ENCODE measurements at regions not wholly inside any gene's neighbourhood (a gene's known extent, or its start where the extent isn't known, plus 50 kb on each side); places are given as distances from the start of the nearest gene placed in this dataset.

DNA sequence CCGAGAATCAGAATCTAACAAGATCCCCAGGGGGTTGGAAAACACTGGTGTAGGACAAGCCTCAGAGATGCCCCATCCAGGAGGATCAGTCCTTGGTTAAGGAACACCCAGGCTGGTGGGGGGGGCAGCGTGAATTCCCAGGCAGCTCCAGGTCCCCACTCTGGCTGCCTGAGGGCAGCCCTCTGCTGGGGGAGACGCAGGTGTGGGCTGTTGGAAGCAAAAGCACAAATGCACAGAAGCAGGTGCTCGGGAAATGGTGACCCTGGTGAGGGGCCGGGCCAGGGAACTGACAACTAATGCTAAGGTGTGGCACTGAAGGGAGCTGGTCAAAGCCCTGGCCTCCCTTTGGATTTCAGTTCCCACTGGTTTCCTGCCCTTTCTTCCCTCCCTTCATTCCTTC, 140.8 kb upstream of the CDH5 start:
- DNase-seq (ENCODE audit: low read depth), result no peak
- Histone ChIP-seq H3K36me3 (ENCODE audit: control insufficient read depth, insufficient read depth, low read length) (no peaks in the 10 kb centered on the region), H3K27me3 (ENCODE audit: control insufficient read depth, insufficient read depth, low read length) (no peaks in the 10 kb centered on the region), H3K4me3 (ENCODE audit: low read depth, low read length) (no peak overlapping the region)
- TF ChIP-seq, protein P1, sequence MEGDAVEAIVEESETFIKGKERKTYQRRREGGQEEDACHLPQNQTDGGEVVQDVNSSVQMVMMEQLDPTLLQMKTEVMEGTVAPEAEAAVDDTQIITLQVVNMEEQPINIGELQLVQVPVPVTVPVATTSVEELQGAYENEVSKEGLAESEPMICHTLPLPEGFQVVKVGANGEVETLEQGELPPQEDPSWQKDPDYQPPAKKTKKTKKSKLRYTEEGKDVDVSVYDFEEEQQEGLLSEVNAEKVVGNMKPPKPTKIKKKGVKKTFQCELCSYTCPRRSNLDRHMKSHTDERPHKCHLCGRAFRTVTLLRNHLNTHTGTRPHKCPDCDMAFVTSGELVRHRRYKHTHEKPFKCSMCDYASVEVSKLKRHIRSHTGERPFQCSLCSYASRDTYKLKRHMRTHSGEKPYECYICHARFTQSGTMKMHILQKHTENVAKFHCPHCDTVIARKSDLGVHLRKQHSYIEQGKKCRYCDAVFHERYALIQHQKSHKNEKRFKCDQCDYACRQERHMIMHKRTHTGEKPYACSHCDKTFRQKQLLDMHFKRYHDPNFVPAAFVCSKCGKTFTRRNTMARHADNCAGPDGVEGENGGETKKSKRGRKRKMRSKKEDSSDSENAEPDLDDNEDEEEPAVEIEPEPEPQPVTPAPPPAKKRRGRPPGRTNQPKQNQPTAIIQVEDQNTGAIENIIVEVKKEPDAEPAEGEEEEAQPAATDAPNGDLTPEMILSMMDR (IDR thresholded peaks at IDR 0.05; ENCODE audit: insufficient read depth, low read length, severe bottlenecking), result no peak
- no peak for FAIRE-seq

GRCh38 chr16:66224626-66225025, 141.9 kb upstream of the CDH5 start:
- no peaks in the 10 kb centered on the region for H3K27me3 ChIP-seq (ENCODE audit: control insufficient read depth, insufficient read depth, low read length)
- TF ChIP-seq, protein P1 (IDR thresholded peaks at IDR 0.05; ENCODE audit: insufficient read depth, low read length, severe bottlenecking), result no peak
- no peak for FAIRE-seq

DNA sequence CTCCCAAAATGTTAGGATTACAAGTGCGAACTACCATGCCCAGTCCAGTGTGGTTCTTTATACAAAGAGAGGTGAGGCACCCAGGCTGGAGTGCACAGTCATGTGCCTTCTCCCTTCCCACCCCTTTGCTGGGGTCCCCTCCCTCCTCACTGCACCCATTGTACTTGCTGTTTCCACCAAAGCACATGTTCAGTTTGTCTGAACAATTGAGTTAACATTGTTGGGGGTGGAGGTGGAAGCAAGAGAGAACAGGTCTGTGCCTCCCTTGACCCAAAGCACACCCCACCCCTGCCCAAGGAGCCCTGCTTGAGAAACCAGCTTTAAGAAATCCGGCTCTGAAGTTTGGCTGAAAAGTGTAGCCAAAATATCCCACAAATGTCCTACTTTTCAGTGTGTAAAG, 142.3 kb upstream of the CDH5 start:
- H3K36me3 ChIP-seq (ENCODE audit: control insufficient read depth, insufficient read depth, low read length), result no peaks in the 10 kb centered on the region
- H3K4me3 ChIP-seq (ENCODE audit: low read depth, low read length), result no peak overlapping the region
- TF ChIP-seq, protein P1 (IDR thresholded peaks at IDR 0.05; ENCODE audit: insufficient read depth, low read length, severe bottlenecking), result no peak
- DNase-seq (ENCODE audit: low read depth) (no peak), FAIRE-seq (no peak)
- H3K27me3 ChIP-seq (ENCODE audit: control insufficient read depth, insufficient read depth, low read length), result no peaks in the 10 kb centered on the region

More at GRCh38 chr16:66224626-66225025, 141.9 kb upstream of the CDH5 start:
- H3K4me3 ChIP-seq (ENCODE audit: low read depth, low read length), result no peak overlapping the region
- no peaks in the 10 kb centered on the region for H3K36me3 ChIP-seq (ENCODE audit: control insufficient read depth, insufficient read depth, low read length)
- DNase-seq (ENCODE audit: low read depth), result no peak

- TF ChIP-seq, protein P1 (IDR thresholded peaks at IDR 0.05; ENCODE audit: insufficient read depth, low read length, severe bottlenecking), result no peak
- Histone ChIP-seq H3K36me3 (ENCODE audit: control insufficient read depth, insufficient read depth, low read length) (no peaks in the 10 kb centered on the region), H3K27me3 (ENCODE audit: control insufficient read depth, insufficient read depth, low read length) (no peaks in the 10 kb centered on the region), H3K4me3 (ENCODE audit: low read depth, low read length) (no peak overlapping the region)
- DNase-seq (ENCODE audit: low read depth), result peak; percentile 28
- peak; percentile 50 for FAIRE-seq
Observed at GRCh38 chr16:66223176-66223780, 143.2 kb upstream of the CDH5 start.

- DNase-seq (ENCODE audit: low read depth), result peak; percentile 76
- H3K36me3 ChIP-seq (ENCODE audit: control insufficient read depth, insufficient read depth, low read length), result no peaks in the 10 kb centered on the region
- FAIRE-seq, result no peak
- no peak overlapping the region for H3K4me3 ChIP-seq (ENCODE audit: low read depth, low read length)
- TF ChIP-seq, protein P1 (IDR thresholded peaks at IDR 0.05; ENCODE audit: insufficient read depth, low read length, severe bottlenecking), result no peak
- no peaks in the 10 kb centered on the region for H3K27me3 ChIP-seq (ENCODE audit: control insufficient read depth, insufficient read depth, low read length)
Observed at GRCh38 chr16:66222756-66223155, 143.7 kb upstream of the CDH5 start.

DNA sequence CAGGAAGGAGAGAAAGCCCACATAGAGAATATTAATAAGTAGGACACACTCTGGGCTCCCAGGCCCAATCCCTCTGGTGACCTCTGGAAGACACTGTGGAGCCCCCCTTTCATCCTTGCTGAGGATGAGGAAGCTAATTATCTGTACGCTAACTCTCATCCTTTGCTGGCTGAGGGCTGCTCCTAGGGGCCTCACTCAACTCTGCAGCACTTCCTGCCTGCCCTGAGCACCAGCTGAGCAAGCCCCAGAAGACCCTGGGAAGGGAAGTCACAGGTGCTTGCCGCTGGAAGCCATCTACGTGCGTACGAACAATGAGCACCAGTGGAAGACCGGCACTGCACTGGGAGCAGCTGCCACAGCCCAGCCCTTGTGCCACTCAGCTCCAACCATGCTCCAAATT, 145.8 kb upstream of the CDH5 start:
- TF ChIP-seq, protein P1 (IDR thresholded peaks at IDR 0.05; ENCODE audit: insufficient read depth, low read length, severe bottlenecking), result no peak
- no peak for DNase-seq (ENCODE audit: low read depth)
- Histone ChIP-seq H3K36me3 (ENCODE audit: control insufficient read depth, insufficient read depth, low read length) (no peaks in the 10 kb centered on the region), H3K4me3 (ENCODE audit: low read depth, low read length) (no peak overlapping the region), H3K27me3 (ENCODE audit: control insufficient read depth, insufficient read depth, low read length) (no peaks in the 10 kb centered on the region)
- FAIRE-seq, result no peak

Data from bronchial epithelial cell (primary cell).